ENCODE measurements at regions not wholly inside any gene's neighbourhood (a gene's known extent, or its start where the extent isn't known, plus 50 kb on each side); places are given as distances from the start of the nearest gene placed in this dataset.
"Not testable (repeated sequence)": the region's sequence is repeated elsewhere in the genome, so short reads cannot be mapped to it uniquely, and the experiment has no call there.

DNA sequence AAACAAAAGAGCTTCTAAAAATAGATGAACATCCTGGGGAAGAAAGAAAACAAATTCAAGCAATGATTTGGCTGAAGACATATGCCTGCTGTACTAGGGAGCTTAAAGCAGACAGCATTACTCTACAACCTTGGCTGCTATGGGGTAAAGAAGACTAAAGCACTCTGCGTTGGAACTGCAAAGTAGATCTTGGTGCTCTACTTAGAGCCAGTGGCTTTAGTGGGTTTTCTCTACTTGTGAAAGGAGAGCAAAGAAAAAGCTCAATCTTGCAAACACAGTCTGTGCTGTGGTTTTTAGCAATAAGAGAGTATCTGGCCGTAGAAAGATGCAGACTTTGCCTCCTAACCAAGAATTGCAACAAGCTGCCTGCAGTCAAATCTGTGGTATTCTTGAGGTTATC lies 334.7 kb upstream of the NDST3 start:
- no peak overlapping the region for H3K4me3 Mint-ChIP-seq
- no peak overlapping the region for H3K27ac Mint-ChIP-seq
- H3K9me3 Mint-ChIP-seq, result no peaks in the 10 kb centered on the region
- no peaks in the 10 kb centered on the region for H3K4me1 Mint-ChIP-seq
- H3K27me3 Mint-ChIP-seq (ENCODE audit: low read depth, poor library complexity), result no peaks in the 10 kb centered on the region
- DNase-seq, result no peak
- H3K36me3 Mint-ChIP-seq (ENCODE audit: low read depth), result no peaks in the 10 kb centered on the region
- TF ChIP-seq, protein P1, sequence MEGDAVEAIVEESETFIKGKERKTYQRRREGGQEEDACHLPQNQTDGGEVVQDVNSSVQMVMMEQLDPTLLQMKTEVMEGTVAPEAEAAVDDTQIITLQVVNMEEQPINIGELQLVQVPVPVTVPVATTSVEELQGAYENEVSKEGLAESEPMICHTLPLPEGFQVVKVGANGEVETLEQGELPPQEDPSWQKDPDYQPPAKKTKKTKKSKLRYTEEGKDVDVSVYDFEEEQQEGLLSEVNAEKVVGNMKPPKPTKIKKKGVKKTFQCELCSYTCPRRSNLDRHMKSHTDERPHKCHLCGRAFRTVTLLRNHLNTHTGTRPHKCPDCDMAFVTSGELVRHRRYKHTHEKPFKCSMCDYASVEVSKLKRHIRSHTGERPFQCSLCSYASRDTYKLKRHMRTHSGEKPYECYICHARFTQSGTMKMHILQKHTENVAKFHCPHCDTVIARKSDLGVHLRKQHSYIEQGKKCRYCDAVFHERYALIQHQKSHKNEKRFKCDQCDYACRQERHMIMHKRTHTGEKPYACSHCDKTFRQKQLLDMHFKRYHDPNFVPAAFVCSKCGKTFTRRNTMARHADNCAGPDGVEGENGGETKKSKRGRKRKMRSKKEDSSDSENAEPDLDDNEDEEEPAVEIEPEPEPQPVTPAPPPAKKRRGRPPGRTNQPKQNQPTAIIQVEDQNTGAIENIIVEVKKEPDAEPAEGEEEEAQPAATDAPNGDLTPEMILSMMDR (IDR thresholded peaks at IDR 0.05), result no peak

- DNase-seq, result no peak
- TF ChIP-seq, protein P1 (IDR thresholded peaks at IDR 0.05), result peak; percentile 30
- Mint-ChIP-seq H3K27me3 (ENCODE audit: low read depth, poor library complexity) (no peaks in the 10 kb centered on the region), H3K4me1 (no peaks in the 10 kb centered on the region), H3K4me3 (no peak overlapping the region), H3K36me3 (ENCODE audit: low read depth) (no peaks in the 10 kb centered on the region), H3K27ac (no peak overlapping the region), H3K9me3 (no peaks in the 10 kb centered on the region)
Observed at GRCh38 chr4:117700111-117700892, 334.0 kb upstream of the NDST3 start.

- Mint-ChIP-seq H3K27me3 (ENCODE audit: low read depth, poor library complexity) (no peaks in the 10 kb centered on the region), H3K36me3 (ENCODE audit: low read depth) (no peaks in the 10 kb centered on the region), H3K4me1 (no peaks in the 10 kb centered on the region), H3K27ac (no peak overlapping the region), H3K9me3 (peaks cover 17% of the 10 kb centered on the region), H3K4me3 (no peak overlapping the region)
- TF ChIP-seq, protein P1 (IDR thresholded peaks at IDR 0.05), result no peak
- no peak for DNase-seq
Observed at GRCh38 chr4:117702353-117702752, 331.9 kb upstream of the NDST3 start.

- H3K27me3 Mint-ChIP-seq (ENCODE audit: low read depth, poor library complexity), result no peaks in the 10 kb centered on the region
- no peaks in the 10 kb centered on the region for H3K4me1 Mint-ChIP-seq
- H3K9me3 Mint-ChIP-seq, result peaks cover 36% of the 10 kb centered on the region
- H3K27ac Mint-ChIP-seq, result no peak overlapping the region
- peaks cover 1% of the 10 kb centered on the region for H3K36me3 Mint-ChIP-seq (ENCODE audit: low read depth)
- no peak for DNase-seq
- TF ChIP-seq, protein P1 (IDR thresholded peaks at IDR 0.05), result no peak
- H3K4me3 Mint-ChIP-seq, result no peak overlapping the region
Observed at GRCh38 chr4:117704721-117705120, 329.6 kb upstream of the NDST3 start.

DNA sequence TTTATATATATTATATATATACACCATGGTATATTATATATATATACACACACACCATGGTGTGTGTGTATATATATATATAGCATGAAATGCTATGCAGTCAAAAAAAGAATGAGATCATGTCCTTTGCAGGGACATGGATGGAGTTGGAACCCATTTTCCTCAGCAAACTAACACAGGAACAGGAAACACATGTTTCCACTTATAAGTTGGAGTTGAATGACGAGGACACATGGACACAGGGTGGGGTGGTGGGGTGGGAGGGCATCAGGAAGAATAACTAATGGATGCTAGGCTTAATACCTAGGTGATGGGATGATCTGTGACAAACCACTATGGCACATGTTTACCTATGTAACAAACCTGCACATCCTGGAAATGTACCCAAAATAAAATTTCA lies 293.6 kb upstream of the NDST3 start:
- TF ChIP-seq, protein P1 (IDR thresholded peaks at IDR 0.05), result no peak
- Mint-ChIP-seq H3K27ac (no peak overlapping the region), H3K9me3 (peaks cover 3% of the 10 kb centered on the region), H3K36me3 (ENCODE audit: low read depth) (no peaks in the 10 kb centered on the region), H3K27me3 (ENCODE audit: low read depth, poor library complexity) (no peaks in the 10 kb centered on the region), H3K4me1 (no peaks in the 10 kb centered on the region), H3K4me3 (no peak overlapping the region)
- no peak for DNase-seq

GRCh38 chr4:117745379-117745778 lies 288.9 kb upstream of the NDST3 start:
- not testable (repeated sequence) for H3K27me3 Mint-ChIP-seq (ENCODE audit: low read depth, poor library complexity); H3K36me3 Mint-ChIP-seq (ENCODE audit: low read depth); DNase-seq; H3K27ac Mint-ChIP-seq; H3K4me1 Mint-ChIP-seq; H3K4me3 Mint-ChIP-seq; H3K9me3 Mint-ChIP-seq
